ENCODE measurements at regions not wholly inside any gene's neighbourhood (a gene's known extent, or its start where the extent isn't known, plus 50 kb on each side); places are given as distances from the start of the nearest gene placed in this dataset.

- intact Hi-C loops (cut with DNase I; ENCODE audit: low total_unique reads) (no loop called here), in situ Hi-C loops (cut with MboI; ENCODE audit: low pct_ligation_motif_present in 1 of 4, low pct_unique_long_range_greater_than_20kb in 1 of 4, low sequenced_read_pairs in 3 of 4) (no loop called here)
- H3K36me3 ChIP-seq, result no peaks in the 10 kb centered on the region
- H3K9me3 ChIP-seq, result peaks cover 0 to 4% of the 10 kb centered on the region in 2 donors
- WGBS, 2 donors (ENCODE audit: low coverage in 1 of 2), result 85% methylated on average over 4 of the region's 4 CpGs; no CpG with 5 or more reads in 1 of the 2 donors
- peaks cover 3 to 10% (median 6%) of the 10 kb centered on the region in 4 donors for H3K4me1 ChIP-seq
- DNase-seq, result no peak
- peaks cover 5% of the 10 kb centered on the region for H3K27me3 ChIP-seq
- TF ChIP-seq POLR2AphosphoS5 (IDR thresholded peaks at IDR 0.05) (no peak), EP300 (IDR thresholded peaks at IDR 0.05; ENCODE audit: low read depth) (no peak), POLR2A (IDR thresholded peaks at IDR 0.05) (no peak)
- TF ChIP-seq, protein P1, sequence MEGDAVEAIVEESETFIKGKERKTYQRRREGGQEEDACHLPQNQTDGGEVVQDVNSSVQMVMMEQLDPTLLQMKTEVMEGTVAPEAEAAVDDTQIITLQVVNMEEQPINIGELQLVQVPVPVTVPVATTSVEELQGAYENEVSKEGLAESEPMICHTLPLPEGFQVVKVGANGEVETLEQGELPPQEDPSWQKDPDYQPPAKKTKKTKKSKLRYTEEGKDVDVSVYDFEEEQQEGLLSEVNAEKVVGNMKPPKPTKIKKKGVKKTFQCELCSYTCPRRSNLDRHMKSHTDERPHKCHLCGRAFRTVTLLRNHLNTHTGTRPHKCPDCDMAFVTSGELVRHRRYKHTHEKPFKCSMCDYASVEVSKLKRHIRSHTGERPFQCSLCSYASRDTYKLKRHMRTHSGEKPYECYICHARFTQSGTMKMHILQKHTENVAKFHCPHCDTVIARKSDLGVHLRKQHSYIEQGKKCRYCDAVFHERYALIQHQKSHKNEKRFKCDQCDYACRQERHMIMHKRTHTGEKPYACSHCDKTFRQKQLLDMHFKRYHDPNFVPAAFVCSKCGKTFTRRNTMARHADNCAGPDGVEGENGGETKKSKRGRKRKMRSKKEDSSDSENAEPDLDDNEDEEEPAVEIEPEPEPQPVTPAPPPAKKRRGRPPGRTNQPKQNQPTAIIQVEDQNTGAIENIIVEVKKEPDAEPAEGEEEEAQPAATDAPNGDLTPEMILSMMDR (IDR thresholded peaks at IDR 0.05), result no peak
- no peak overlapping the region for H3K27ac ChIP-seq
- no peak overlapping the region for H3K4me3 ChIP-seq
These were observed 133.1 kb downstream of the WDR11 start for GRCh38 chr10:120984221-120984620.

GRCh38 chr10:120987359-120987758 is 136.2 kb downstream of the WDR11 start:
- H3K4me3 ChIP-seq, result no peak overlapping the region
- no peak overlapping the region for H3K27ac ChIP-seq
- H3K27me3 ChIP-seq, result no peaks in the 10 kb centered on the region
- no peak for DNase-seq
- in situ Hi-C loops (cut with MboI; ENCODE audit: low pct_ligation_motif_present in 1 of 4, low pct_unique_long_range_greater_than_20kb in 1 of 4, low sequenced_read_pairs in 3 of 4) (no loop called here), intact Hi-C loops (cut with DNase I; ENCODE audit: low total_unique reads) (no loop called here)
- no peaks in the 10 kb centered on the region for H3K4me1 ChIP-seq
- peaks cover 2 to 6% of the 10 kb centered on the region in 2 donors for H3K9me3 ChIP-seq
- no peaks in the 10 kb centered on the region for H3K36me3 ChIP-seq
- TF ChIP-seq EP300 (IDR thresholded peaks at IDR 0.05; ENCODE audit: low read depth) (no peak), POLR2AphosphoS5 (IDR thresholded peaks at IDR 0.05) (no peak), POLR2A (IDR thresholded peaks at IDR 0.05) (no peak)
- TF ChIP-seq, protein P1 (IDR thresholded peaks at IDR 0.05), result no peak
- WGBS, 2 donors (ENCODE audit: low coverage in 1 of 2), result 48 to 86% methylated on average over 2 of the region's 2 CpGs

DNA sequence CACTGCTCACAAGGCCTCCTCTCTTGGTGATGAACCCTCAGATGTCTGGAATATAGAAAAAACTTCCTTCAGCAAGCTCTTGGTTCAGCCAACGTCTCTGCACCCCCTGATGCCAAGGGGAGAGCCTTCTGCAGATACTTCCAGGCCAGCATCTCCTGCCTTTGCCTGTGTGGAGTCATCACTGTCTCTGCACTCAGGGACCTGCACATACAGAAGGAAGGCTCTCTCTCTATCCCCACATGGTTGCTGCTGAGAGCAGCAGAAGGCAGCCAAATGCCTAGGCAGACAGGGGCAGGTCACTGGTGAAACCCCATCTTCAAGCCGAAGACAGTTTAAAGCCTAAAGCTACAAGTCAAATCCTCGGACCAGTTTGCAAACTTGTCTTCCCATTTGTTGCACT is 137.6 kb downstream of the WDR11 start:
- DNase-seq, result no peak
- in situ Hi-C loops (cut with MboI; ENCODE audit: low pct_ligation_motif_present in 1 of 4, low pct_unique_long_range_greater_than_20kb in 1 of 4, low sequenced_read_pairs in 3 of 4), result no loop called here
- 83 to 100% methylated on average over 1 to 3 of the region's 3 CpGs for WGBS, 2 donors (ENCODE audit: low coverage in 1 of 2)

DNA sequence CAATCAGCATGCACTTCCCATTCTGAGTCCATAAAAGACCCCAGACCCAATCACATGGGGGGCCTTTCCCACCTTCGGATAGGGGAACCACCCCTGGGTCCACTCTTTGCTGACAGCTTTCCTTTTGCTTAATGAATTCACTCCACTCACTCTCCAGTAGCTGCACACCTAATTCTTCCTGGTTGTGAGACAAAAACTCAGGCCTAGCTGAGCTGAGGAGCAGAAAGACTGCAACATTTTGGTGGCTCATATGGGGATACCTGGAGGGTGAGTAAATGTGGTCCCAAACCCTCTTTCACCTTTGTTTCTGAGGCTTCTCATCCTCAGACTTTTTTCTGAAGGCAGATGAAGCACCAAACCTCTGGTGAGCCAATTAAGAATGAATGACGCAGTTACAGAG is 138.1 kb downstream of the WDR11 start:
- intact Hi-C loops (cut with DNase I; ENCODE audit: low total_unique reads) (no loop called here), in situ Hi-C loops (cut with MboI; ENCODE audit: low pct_ligation_motif_present in 1 of 4, low pct_unique_long_range_greater_than_20kb in 1 of 4, low sequenced_read_pairs in 3 of 4) (no loop called here)
- Histone ChIP-seq H3K27me3 (no peaks in the 10 kb centered on the region), H3K27ac (no peak overlapping the region), H3K4me1 (no peaks in the 10 kb centered on the region), H3K9me3 (peaks cover 2 to 6% of the 10 kb centered on the region in 2 donors), H3K4me3 (no peak overlapping the region), H3K36me3 (no peaks in the 10 kb centered on the region)
- TF ChIP-seq POLR2A (IDR thresholded peaks at IDR 0.05) (no peak), POLR2AphosphoS5 (IDR thresholded peaks at IDR 0.05) (no peak)
- WGBS, 2 donors (ENCODE audit: low coverage in 1 of 2), result 83 to 100% methylated on average over 1 to 2 of the region's 2 CpGs
- no peak for DNase-seq

More for the DNA sequence above, 137.6 kb downstream of the WDR11 start:
- Histone ChIP-seq H3K4me3 (no peak overlapping the region), H3K27ac (no peak overlapping the region), H3K4me1 (no peaks in the 10 kb centered on the region), H3K36me3 (no peaks in the 10 kb centered on the region), H3K9me3 (peaks cover 2 to 6% of the 10 kb centered on the region in 2 donors), H3K27me3 (no peaks in the 10 kb centered on the region)
- intact Hi-C loops (cut with DNase I; ENCODE audit: low total_unique reads), result no loop called here
- TF ChIP-seq POLR2A (IDR thresholded peaks at IDR 0.05) (no peak), POLR2AphosphoS5 (IDR thresholded peaks at IDR 0.05) (no peak), EP300 (IDR thresholded peaks at IDR 0.05; ENCODE audit: low read depth) (no peak)
- TF ChIP-seq, protein P1 (IDR thresholded peaks at IDR 0.05), result no peak

DNA sequence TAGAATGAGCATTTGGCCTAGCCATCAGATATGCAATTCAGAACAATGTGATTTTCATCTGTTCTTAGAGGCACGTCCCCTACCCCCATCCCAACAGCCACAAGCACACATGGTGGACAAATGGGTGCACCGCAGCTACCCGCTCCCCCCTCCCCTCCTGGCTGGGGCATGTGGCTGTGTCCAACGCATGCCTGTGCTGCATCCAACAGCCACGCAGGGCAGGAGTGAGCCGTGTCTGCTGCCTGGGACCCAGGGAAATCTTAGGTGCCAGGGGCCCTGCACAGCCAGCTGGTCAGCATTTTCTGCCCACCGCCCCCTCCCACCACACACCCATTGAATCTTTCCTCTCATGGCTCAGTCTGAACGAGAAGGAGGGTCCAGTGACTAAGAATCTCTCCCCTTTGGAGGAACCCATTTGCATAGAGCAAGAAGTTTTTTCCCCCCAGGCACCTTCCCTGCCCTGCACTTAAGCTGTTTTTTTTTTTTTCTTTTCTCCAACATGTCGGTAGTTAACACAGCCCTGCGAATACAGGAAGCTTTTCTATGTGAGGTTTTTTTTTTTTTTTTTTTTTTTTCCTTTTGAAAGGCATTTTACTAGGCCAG is 138.9 kb downstream of the WDR11 start:
- in situ Hi-C loops (cut with MboI; ENCODE audit: low pct_ligation_motif_present in 1 of 4, low pct_unique_long_range_greater_than_20kb in 1 of 4, low sequenced_read_pairs in 3 of 4), result no loop called here
- 82 to 90% methylated on average over 2 to 10 of the region's 10 CpGs for WGBS, 2 donors (ENCODE audit: low coverage in 1 of 2)
- H3K36me3 ChIP-seq, result no peaks in the 10 kb centered on the region

More for the DNA sequence above, 138.9 kb downstream of the WDR11 start:
- no peak for DNase-seq
- Histone ChIP-seq H3K4me1 (no peaks in the 10 kb centered on the region), H3K27ac (no peak overlapping the region), H3K27me3 (no peaks in the 10 kb centered on the region), H3K9me3 (peaks cover 2 to 6% of the 10 kb centered on the region in 2 donors), H3K4me3 (no peak overlapping the region)
- TF ChIP-seq, protein P1 (IDR thresholded peaks at IDR 0.05), result no peak
- TF ChIP-seq EP300 (IDR thresholded peaks at IDR 0.05; ENCODE audit: low read depth), result no peak
- TF ChIP-seq POLR2AphosphoS5 (IDR thresholded peaks at IDR 0.05), result no peak
- no peak for TF ChIP-seq POLR2A (IDR thresholded peaks at IDR 0.05)
- intact Hi-C loops (cut with DNase I; ENCODE audit: low total_unique reads), result no loop called here
